ENCODE measurements at regions not wholly inside any gene's neighbourhood (a gene's known extent, or its start where the extent isn't known, plus 50 kb on each side); places are given as distances from the start of the nearest gene placed in this dataset.

- TF ChIP-seq, protein P1, sequence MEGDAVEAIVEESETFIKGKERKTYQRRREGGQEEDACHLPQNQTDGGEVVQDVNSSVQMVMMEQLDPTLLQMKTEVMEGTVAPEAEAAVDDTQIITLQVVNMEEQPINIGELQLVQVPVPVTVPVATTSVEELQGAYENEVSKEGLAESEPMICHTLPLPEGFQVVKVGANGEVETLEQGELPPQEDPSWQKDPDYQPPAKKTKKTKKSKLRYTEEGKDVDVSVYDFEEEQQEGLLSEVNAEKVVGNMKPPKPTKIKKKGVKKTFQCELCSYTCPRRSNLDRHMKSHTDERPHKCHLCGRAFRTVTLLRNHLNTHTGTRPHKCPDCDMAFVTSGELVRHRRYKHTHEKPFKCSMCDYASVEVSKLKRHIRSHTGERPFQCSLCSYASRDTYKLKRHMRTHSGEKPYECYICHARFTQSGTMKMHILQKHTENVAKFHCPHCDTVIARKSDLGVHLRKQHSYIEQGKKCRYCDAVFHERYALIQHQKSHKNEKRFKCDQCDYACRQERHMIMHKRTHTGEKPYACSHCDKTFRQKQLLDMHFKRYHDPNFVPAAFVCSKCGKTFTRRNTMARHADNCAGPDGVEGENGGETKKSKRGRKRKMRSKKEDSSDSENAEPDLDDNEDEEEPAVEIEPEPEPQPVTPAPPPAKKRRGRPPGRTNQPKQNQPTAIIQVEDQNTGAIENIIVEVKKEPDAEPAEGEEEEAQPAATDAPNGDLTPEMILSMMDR (IDR thresholded peaks at IDR 0.05) = no peak
- TF ChIP-seq POLR2A (IDR thresholded peaks at IDR 0.05; ENCODE audit: low read length) = no peak
- TF ChIP-seq, protein P2, sequence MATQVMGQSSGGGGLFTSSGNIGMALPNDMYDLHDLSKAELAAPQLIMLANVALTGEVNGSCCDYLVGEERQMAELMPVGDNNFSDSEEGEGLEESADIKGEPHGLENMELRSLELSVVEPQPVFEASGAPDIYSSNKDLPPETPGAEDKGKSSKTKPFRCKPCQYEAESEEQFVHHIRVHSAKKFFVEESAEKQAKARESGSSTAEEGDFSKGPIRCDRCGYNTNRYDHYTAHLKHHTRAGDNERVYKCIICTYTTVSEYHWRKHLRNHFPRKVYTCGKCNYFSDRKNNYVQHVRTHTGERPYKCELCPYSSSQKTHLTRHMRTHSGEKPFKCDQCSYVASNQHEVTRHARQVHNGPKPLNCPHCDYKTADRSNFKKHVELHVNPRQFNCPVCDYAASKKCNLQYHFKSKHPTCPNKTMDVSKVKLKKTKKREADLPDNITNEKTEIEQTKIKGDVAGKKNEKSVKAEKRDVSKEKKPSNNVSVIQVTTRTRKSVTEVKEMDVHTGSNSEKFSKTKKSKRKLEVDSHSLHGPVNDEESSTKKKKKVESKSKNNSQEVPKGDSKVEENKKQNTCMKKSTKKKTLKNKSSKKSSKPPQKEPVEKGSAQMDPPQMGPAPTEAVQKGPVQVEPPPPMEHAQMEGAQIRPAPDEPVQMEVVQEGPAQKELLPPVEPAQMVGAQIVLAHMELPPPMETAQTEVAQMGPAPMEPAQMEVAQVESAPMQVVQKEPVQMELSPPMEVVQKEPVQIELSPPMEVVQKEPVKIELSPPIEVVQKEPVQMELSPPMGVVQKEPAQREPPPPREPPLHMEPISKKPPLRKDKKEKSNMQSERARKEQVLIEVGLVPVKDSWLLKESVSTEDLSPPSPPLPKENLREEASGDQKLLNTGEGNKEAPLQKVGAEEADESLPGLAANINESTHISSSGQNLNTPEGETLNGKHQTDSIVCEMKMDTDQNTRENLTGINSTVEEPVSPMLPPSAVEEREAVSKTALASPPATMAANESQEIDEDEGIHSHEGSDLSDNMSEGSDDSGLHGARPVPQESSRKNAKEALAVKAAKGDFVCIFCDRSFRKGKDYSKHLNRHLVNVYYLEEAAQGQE (IDR thresholded peaks at IDR 0.05) = no peak
- TF ChIP-seq RAD21 (conservative IDR thresholded peaks at IDR 0.05 in 1 of 2, IDR thresholded peaks at IDR 0.05 in 1 of 2) = no peak
- no peak for TF ChIP-seq RFX5 (IDR thresholded peaks at IDR 0.05)
- no peak for TF ChIP-seq GATA3 (IDR thresholded peaks at IDR 0.05; ENCODE audit: borderline replicate concordance)
- TF ChIP-seq EP300 (IDR thresholded peaks at IDR 0.05) = no peak
- TF ChIP-seq, protein P3, sequence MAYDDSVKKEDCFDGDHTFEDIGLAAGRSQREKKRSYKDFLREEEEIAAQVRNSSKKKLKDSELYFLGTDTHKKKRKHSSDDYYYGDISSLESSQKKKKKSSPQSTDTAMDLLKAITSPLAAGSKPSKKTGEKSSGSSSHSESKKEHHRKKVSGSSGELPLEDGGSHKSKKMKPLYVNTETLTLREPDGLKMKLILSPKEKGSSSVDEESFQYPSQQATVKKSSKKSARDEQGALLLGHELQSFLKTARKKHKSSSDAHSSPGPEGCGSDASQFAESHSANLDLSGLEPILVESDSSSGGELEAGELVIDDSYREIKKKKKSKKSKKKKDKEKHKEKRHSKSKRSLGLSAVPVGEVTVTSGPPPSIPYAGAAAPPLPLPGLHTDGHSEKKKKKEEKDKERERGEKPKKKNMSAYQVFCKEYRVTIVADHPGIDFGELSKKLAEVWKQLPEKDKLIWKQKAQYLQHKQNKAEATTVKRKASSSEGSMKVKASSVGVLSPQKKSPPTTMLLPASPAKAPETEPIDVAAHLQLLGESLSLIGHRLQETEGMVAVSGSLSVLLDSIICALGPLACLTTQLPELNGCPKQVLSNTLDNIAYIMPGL (CRISPR knock-in tag; IDR thresholded peaks at IDR 0.05; ENCODE audit: borderline replicate concordance) = no peak
Observed at GRCh38 chr2:12320991-12321641, 395.6 kb upstream of the TRIB2 start.

Measured in A549 (cell line).